Esophagus muscularis mucosa (tissue), 3 donors: ENCODE measurements at regions not wholly inside any gene's neighbourhood (a gene's known extent, or its start where the extent isn't known, plus 50 kb on each side); places are given as distances from the start of the nearest gene placed in this dataset.

Source experiments
- POLR2AphosphoS5 ChIP-seq, 2 donors: sonication (generic); formaldehyde crosslinking; IDR thresholded peaks; one replicate each; pipeline ENCODE4 v1.6.1; 2017; ENCODE audit warnings: antibody characterized with exemption in 2 of 2
- TF ChIP-seq, protein P1 (sequence below), 3 experiments: fragments of 200-600 bp in 2 of 3; fragments of 450-650 bp in 1 of 3; sonication (generic) in 2 of 3; IDR thresholded peaks; one replicate each; pipeline ENCODE4 v1.5.1; 2017 to 2019; ENCODE audit warnings: antibody characterized with exemption in 3 of 3, mild to moderate bottlenecking in 2 of 3, moderate library complexity in 1 of 3

DNA sequence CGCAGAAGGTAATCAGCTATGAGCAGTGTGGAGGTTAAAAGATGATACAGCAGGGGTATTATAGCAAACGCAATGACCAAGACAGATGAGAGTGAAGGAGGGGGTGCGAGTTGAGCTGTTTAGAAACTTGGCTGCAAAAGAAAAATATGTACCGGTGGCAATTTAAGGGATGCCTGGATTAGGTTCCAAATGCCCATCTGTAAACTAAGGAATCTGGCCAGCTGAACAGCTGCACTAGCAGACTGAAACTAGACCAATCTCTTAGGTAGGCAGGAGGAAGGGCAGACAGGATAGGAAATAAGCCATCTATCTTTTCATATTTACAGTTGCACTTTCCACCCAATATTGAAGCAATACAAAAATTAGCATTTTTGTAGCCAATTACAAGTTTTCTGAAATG is 407.6 kb downstream of the HTR1B start:
- no peak for TF ChIP-seq POLR2AphosphoS5 (IDR thresholded peaks at IDR 0.05)
- TF ChIP-seq, protein P1, sequence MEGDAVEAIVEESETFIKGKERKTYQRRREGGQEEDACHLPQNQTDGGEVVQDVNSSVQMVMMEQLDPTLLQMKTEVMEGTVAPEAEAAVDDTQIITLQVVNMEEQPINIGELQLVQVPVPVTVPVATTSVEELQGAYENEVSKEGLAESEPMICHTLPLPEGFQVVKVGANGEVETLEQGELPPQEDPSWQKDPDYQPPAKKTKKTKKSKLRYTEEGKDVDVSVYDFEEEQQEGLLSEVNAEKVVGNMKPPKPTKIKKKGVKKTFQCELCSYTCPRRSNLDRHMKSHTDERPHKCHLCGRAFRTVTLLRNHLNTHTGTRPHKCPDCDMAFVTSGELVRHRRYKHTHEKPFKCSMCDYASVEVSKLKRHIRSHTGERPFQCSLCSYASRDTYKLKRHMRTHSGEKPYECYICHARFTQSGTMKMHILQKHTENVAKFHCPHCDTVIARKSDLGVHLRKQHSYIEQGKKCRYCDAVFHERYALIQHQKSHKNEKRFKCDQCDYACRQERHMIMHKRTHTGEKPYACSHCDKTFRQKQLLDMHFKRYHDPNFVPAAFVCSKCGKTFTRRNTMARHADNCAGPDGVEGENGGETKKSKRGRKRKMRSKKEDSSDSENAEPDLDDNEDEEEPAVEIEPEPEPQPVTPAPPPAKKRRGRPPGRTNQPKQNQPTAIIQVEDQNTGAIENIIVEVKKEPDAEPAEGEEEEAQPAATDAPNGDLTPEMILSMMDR (IDR thresholded peaks at IDR 0.05), result no peak
